Natural killer cell treated with Interleukin-12 subunit alpha and Interleukin-12 subunit beta and Interleukin-15 and Interleukin-18, amount 100 ng/mL, for 72 hours (primary cell): ENCODE measurements at regions not wholly inside any gene's neighbourhood (a gene's known extent, or its start where the extent isn't known, plus 50 kb on each side); places are given as distances from the start of the nearest gene placed in this dataset.
A peak's percentile ranks its signal among the peaks of the same experiment; 100 is the strongest.
"Not testable (repeated sequence)": the region's sequence is repeated elsewhere in the genome, so short reads cannot be mapped to it uniquely, and the experiment has no call there.

Source experiments
- ATAC-seq, 2 donors: fragments of 150-1000 bp; cut with Tn5 transposase in 1 of 2; sonication (Bioruptor Pico), chemical (Tn5 transposase) in 1 of 2; 2 replicates each; pipeline ENCODE4 v1.10.0; 2021
- DNase-seq: peaks from one replicate; pipeline ENCODE4 v3.0.0; 2022; ENCODE audit warnings: low spot score
- H3K27ac Mint-ChIP-seq, 2 donors: 1 replicate in 1 of 2; 2 replicates in 1 of 2; pipeline ENCODE4 v1.8.0; 2022; ENCODE audit warnings: mixed read lengths in 2 of 2, mild to moderate bottlenecking in 1 of 2, moderate library complexity in 1 of 2
- H3K27me3 Mint-ChIP-seq, 2 donors: 1 replicate in 1 of 2; 2 replicates in 1 of 2; pipeline ENCODE4 v1.8.0; 2022; ENCODE audit warnings: mixed read lengths in 2 of 2
- H3K36me3 Mint-ChIP-seq: one replicate; pipeline ENCODE4 v1.8.0; 2022; ENCODE audit warnings: mixed read lengths
- H3K4me1 Mint-ChIP-seq, 2 donors: 1 replicate in 1 of 2; 2 replicates in 1 of 2; pipeline ENCODE4 v1.8.0; 2022; ENCODE audit warnings: low read depth in 2 of 2, mixed read lengths in 2 of 2, mild to moderate bottlenecking in 1 of 2
- H3K4me3 Mint-ChIP-seq: one replicate; pipeline ENCODE4 v1.8.0; 2022; ENCODE audit warnings: mixed read lengths
- H3K9me3 Mint-ChIP-seq: 2 replicates; pipeline ENCODE4 v1.8.0; 2022; ENCODE audit warnings: mixed read lengths

DNA sequence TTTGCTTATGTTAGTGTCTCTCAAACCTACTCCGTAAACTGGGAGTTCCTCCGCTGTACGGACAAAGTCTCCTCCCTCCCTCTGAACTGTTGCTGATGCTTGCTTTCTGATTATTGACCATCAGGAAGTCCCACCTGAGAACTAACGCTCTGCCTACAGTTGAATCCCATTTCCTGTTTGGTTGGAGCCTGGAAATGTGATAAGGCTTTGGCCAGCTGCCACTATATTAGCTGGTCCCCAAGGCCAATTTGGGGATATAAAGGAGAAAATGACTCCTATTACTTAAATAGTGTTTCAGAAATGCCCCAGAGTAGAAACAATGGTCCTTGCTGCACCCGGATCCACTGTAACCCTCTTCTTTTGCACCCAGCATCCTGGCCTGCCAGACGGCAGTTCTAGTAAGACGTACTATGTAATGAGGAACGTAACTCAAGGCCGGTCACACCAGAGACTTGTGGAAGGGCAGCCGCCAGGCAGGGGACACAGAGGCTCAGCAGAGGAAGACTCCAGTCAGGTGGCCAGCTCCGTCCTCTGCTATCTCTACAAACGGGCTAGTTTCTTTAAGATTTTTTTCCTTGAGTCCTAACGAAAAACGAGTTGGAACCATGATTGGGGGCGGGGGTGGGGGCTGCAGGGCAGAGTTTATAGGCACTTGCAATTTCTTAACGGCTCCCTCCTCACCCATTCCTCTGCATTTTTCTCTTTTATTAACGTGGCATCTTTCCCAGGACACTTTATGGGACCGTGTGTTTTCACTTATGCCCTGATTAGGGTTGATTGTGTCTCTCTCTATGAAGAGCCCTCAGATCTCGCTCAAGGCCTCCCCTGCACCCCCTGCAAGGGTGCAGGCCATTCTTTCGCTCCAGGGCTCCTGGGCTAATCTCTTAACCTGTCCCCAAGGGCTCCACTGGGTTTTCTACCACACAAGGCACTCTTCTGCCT, 72.8 kb upstream of the CDON start:
- H3K4me1 Mint-ChIP-seq = no peaks in the 10 kb centered on the region
- no peaks in the 10 kb centered on the region for H3K9me3 Mint-ChIP-seq
- ATAC-seq (no peak), DNase-seq (peak; percentile 53)
- H3K4me3 Mint-ChIP-seq = no peak overlapping the region
- H3K27me3 Mint-ChIP-seq = peaks cover 5 to 26% of the 10 kb centered on the region in 2 donors
- no peak overlapping the region for H3K27ac Mint-ChIP-seq
- H3K36me3 Mint-ChIP-seq = no peaks in the 10 kb centered on the region

DNA sequence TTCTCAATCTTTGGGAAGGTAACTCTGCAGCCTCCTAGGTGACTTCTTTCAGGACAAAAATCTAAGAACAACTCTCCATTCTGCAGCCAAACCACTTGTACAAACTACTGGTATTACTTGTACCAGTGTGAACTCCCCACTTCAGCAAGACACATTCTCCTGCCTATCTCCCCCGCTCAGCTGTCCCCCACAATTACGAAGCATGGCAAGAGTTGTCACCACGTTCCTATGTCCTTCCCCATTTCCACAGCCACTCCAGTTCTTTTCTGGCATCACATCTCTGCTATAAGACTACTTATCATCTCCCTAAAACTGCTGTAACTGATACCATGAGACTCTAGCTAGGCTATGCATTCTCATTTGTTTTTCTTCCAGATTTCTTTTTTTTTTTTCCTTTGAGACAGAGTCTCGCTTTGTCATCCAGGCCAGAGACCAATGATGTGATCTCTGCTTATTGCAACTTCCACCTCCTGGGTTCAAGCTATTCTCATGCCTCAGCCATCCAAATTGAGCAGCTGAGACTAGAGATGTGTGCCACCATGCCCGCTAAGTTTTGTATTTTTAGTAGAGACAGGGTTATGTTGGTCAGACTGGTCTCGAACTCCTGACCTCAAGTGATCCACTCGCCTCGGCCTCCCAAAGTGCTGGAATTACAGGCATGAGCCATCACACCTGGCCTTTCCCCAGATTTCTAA, 71.9 kb upstream of the CDON start:
- DNase-seq (peak; percentile 51), ATAC-seq (no peak)
- Mint-ChIP-seq H3K9me3 (no peaks in the 10 kb centered on the region), H3K4me1 (no peaks in the 10 kb centered on the region), H3K36me3 (no peaks in the 10 kb centered on the region), H3K27ac (no peak overlapping the region), H3K4me3 (no peak overlapping the region), H3K27me3 (peaks cover 0 to 21% of the 10 kb centered on the region in 2 donors)

DNA sequence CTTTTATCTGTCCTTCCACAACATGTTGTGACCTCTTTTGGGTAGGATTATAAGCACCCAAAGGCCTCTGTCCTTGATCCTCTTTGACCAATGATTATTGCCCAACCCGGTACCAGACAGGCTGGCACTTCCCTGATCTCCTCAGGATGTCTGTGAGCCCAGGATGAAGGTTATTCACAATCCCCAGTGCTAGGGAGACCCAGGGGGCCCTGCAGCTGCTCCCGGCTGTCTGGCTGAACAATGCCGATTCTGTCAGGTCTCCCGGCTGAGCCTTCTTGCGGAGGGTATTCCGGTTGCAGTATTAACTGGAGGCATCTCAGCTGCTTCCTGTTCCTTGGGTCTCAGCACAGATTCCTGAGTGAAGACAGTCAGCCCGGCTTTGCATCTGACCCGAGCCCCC, 71.2 kb upstream of the CDON start:
- H3K27me3 Mint-ChIP-seq = peaks cover 0 to 18% of the 10 kb centered on the region in 2 donors
- H3K4me1 Mint-ChIP-seq = no peaks in the 10 kb centered on the region
- no peak overlapping the region for H3K27ac Mint-ChIP-seq
- no peaks in the 10 kb centered on the region for H3K9me3 Mint-ChIP-seq
- DNase-seq = peak; percentile 47
- H3K36me3 Mint-ChIP-seq = no peaks in the 10 kb centered on the region
- no peak overlapping the region for H3K4me3 Mint-ChIP-seq
- no peak for ATAC-seq

DNA sequence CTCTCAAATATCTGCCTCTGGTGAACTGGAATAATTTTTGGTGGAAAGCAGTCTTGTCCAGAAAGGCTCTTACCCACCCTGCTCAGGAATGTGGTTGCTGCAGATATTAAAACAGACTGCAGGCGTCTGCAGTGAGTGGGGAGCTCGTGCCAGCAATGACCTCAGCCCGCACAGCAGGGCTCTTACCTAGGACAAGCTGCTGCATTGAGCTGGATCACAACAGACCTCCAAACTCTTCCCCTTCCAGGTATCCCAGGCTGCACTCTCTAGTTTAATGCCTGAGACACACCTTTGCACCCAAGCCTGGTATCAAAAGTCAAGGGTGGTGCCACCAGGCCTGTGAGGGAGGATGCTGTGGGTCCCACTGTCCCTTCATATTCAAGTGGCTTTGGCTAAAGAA, 69.7 kb upstream of the CDON start:
- Mint-ChIP-seq H3K36me3 (no peaks in the 10 kb centered on the region), H3K4me1 (no peaks in the 10 kb centered on the region), H3K9me3 (no peaks in the 10 kb centered on the region), H3K4me3 (no peak overlapping the region), H3K27ac (no peak overlapping the region), H3K27me3 (peaks cover 0 to 21% of the 10 kb centered on the region in 2 donors)
- ATAC-seq = no peak
- peak; percentile 13 for DNase-seq

DNA sequence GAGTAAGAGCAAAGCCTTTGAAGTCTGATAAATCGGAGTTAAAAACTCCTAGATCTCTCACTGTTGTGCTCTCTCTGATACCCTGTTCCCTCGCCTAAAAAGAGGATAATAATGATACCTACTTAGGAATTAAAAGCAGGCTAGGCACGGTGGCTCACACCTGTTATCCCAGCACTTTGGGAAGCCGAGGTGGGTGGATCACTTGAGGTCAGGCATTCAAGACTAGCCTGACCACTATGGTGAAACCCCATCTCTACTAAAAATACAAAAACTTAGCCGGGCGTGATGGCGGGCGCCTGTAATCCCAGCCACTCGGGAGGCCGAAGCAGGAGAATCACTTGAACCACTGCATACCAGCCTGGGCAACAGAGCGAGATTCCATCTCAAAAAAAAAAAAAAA, 68.1 kb upstream of the CDON start:
- H3K4me1 Mint-ChIP-seq, DNase-seq, H3K4me3 Mint-ChIP-seq, H3K36me3 Mint-ChIP-seq, H3K9me3 Mint-ChIP-seq, H3K27ac Mint-ChIP-seq, ATAC-seq: not testable (repeated sequence)
- H3K27me3 Mint-ChIP-seq = peaks cover 0 to 19% of the 10 kb centered on the region in 2 donors

DNA sequence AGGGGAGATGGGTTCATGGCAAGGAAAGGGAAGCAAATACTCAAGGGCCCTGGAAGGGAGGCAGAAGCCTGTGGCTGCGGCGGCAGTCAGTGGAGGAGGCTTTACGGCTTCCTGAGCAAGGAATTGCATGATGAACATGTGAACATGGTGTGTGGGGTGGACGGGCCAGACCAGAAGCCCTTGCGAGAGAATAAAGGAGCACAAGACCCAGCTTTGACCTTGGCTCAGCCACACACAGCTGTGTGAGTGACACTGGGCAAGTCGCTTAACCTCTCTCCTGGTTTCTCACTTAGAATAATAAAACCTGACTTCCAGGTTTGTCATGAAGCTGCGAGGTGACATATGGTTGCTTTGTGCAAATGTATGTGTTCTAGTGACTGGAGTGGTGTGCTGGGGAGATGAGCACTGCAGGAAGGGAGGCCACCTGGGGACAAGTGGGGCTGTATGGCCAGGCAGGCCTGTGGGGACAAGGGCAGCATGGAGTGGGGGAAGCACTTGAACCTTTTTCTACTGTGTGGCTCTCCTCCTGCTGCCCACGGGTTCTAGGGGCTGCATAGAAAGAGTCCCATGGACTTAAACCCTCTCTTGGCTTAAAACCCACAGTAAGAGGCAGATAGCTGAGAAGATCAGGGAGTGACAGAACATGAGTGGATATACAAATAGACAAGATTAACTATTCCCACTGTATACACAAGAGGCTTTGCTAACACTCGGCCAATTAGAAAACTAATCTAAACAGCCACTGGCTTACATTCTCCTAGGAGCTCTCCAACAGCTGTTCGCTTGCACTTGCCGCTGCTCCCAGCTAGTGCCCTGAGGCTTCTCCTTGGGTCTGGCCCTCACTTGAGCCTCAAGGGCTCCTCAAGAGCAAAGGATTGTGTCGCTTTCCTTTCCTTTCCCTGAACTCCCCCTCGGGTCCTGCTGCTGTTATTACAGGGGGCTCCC, 67.3 kb upstream of the CDON start:
- H3K36me3 Mint-ChIP-seq = no peaks in the 10 kb centered on the region
- no peaks in the 10 kb centered on the region for H3K4me1 Mint-ChIP-seq
- no peak overlapping the region for H3K4me3 Mint-ChIP-seq
- DNase-seq = peak; percentile 31
- peaks cover 0 to 14% of the 10 kb centered on the region in 2 donors for H3K27me3 Mint-ChIP-seq
- no peaks in the 10 kb centered on the region for H3K9me3 Mint-ChIP-seq
- no peak for ATAC-seq
- H3K27ac Mint-ChIP-seq = no peak overlapping the region

DNA sequence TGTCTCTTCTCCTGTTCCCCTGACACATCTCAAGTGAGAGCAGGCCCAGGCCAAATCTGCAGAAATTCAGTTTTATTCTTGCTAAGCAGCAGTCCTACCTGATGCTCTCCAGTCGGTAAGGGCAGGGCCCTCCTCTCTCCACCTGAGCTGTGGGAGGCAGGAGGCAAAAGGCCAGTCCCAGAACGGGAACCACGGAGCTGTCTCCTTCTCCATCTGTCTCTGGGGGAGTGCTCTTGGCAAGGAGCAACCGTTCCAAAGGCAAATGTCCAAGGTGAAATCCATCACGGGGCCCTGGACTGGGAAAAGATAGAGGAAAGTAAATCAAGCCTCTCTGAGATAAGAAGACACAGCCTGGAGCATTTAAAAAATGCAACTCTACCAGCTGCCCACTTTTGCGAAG, 65.2 kb upstream of the CDON start:
- no peak for ATAC-seq
- no peaks in the 10 kb centered on the region for H3K4me1 Mint-ChIP-seq
- no peak overlapping the region for H3K4me3 Mint-ChIP-seq
- DNase-seq = peak; percentile 25
- H3K36me3 Mint-ChIP-seq = no peaks in the 10 kb centered on the region
- peaks cover 0 to 9% of the 10 kb centered on the region in 2 donors for H3K27me3 Mint-ChIP-seq
- no peak overlapping the region for H3K27ac Mint-ChIP-seq
- no peaks in the 10 kb centered on the region for H3K9me3 Mint-ChIP-seq

DNA sequence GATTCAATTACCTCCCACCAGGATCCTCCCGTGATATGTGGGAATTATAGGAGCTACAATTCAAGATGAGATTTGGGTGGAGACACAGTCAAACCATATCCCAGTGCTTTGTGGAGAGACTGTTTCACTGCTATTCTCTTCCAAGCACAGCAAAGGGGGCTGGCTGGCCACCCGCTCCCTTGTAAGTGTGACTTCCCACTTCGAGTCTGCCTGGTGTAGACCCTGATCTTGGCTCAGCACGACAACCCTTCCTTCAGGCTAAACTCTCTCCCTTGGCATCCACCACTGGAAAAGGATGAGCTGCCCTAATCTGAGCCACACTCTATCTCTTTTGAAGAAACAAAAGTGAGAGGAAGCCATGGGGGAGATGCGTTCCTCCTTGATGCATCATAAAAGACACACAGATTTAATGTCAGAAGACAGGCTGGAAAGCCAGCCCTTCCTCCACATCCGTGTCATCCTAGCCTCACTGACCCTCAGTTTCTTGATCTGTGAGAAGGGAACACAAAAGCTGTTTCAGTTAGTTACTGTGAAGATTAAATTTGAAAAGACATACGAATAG, 64.7 kb upstream of the CDON start:
- ATAC-seq (no peak), DNase-seq (peak; percentile 5)
- no peaks in the 10 kb centered on the region for H3K4me1 Mint-ChIP-seq
- peaks cover under 1 to 7% of the 10 kb centered on the region in 2 donors for H3K27me3 Mint-ChIP-seq
- no peaks in the 10 kb centered on the region for H3K36me3 Mint-ChIP-seq
- no peaks in the 10 kb centered on the region for H3K9me3 Mint-ChIP-seq
- no peak overlapping the region for H3K27ac Mint-ChIP-seq
- H3K4me3 Mint-ChIP-seq = no peak overlapping the region

DNA sequence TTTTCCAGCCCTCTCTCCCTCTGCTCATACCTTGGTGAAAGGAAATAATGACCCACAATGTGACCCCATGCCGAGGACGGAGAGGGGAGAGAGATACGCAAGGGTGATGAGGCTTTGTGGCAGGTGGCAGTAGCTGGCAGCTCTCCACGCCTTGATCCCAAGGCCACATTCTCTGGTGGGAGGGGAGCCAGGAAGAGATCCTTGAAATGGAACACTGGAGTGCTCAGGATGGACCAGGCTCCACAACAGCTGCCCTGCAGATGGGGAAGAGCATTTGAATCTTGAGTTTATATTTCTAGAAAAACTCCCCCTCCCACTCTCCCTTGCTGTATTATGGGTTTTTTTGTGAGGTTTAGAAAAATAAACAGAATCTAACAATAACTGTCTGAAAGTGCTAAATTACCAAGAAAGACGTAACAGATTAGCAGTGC, 61.6 kb upstream of the CDON start:
- Mint-ChIP-seq H3K36me3 (no peaks in the 10 kb centered on the region), H3K4me3 (no peak overlapping the region), H3K27me3 (peaks cover 5 to 7% of the 10 kb centered on the region in 2 donors), H3K4me1 (no peaks in the 10 kb centered on the region), H3K9me3 (no peaks in the 10 kb centered on the region), H3K27ac (no peak overlapping the region)
- DNase-seq = no peak
- ATAC-seq = no peak

DNA sequence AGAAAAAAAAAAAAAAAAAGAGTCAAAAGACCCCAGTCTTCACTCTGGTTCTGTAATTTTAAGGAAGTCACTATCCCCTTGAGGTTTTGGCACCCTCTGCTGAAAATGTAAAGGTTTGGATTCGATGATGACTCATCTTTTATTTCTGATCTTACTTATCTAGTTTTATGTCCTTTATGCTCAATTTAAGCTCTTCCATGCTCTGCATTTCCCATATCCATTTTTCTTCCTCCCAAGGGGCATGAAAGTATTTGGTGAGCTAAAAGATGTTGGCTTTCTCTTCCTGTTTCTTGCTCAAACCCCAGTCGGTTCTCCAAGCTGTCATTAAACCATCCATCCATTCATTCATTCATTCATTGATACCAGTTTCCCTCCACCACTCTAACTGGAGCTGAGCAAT, 61.0 kb upstream of the CDON start:
- Mint-ChIP-seq H3K27ac (no peak overlapping the region), H3K36me3 (no peaks in the 10 kb centered on the region), H3K4me1 (no peaks in the 10 kb centered on the region), H3K9me3 (no peaks in the 10 kb centered on the region), H3K27me3 (peaks cover 5 to 7% of the 10 kb centered on the region in 2 donors), H3K4me3 (no peak overlapping the region)
- ATAC-seq (no peak), DNase-seq (no peak)

DNA sequence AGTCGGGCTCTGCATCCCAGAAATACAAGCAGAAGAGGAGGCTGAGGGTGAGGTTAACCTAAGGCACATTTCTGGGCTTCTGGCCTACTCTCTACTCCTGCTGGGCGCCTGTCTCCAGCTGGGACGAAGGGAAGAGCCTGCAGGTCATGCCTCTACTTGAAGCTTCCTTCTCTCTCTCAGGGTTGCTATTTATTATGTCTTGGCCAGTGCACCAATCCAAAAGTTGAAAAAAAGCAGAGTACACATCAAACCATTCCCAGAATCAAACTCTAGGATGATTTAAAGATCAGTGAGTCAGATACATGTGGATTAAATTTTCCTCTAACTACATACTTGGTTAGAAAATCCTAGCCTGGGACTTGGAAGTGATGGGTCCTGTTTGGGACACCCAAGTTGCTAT, 60.2 kb upstream of the CDON start:
- H3K9me3 Mint-ChIP-seq = no peaks in the 10 kb centered on the region
- ATAC-seq (no peak), DNase-seq (no peak)
- H3K27ac Mint-ChIP-seq = no peak overlapping the region
- H3K36me3 Mint-ChIP-seq = no peaks in the 10 kb centered on the region
- no peak overlapping the region for H3K4me3 Mint-ChIP-seq
- H3K4me1 Mint-ChIP-seq = no peaks in the 10 kb centered on the region
- H3K27me3 Mint-ChIP-seq = peaks cover 5 to 7% of the 10 kb centered on the region in 2 donors

DNA sequence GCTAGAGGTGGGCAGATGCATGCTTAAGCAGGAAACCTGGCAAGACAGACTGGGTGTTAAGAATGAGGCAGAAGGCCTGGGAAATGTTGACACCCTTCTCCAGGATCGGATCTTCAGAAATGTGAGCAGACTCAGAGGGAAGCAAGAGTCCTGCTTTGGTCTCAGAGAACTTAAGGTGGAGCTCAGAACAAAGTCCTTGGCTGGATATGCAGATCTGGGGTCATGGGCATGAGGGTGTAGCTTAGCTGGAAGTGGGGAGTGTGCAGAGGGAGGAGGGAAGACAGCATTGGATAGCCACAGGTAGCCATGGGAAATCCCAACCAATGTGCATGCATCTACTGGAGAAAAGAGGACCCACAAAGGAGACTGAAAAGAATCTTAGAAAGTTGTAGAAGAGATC, 58.6 kb upstream of the CDON start:
- no peak for DNase-seq
- H3K4me1 Mint-ChIP-seq = no peaks in the 10 kb centered on the region
- ATAC-seq = no peak
- no peak overlapping the region for H3K4me3 Mint-ChIP-seq
- H3K27me3 Mint-ChIP-seq = peaks cover 4 to 5% of the 10 kb centered on the region in 2 donors
- H3K9me3 Mint-ChIP-seq = no peaks in the 10 kb centered on the region
- no peak overlapping the region for H3K27ac Mint-ChIP-seq
- H3K36me3 Mint-ChIP-seq = no peaks in the 10 kb centered on the region

DNA sequence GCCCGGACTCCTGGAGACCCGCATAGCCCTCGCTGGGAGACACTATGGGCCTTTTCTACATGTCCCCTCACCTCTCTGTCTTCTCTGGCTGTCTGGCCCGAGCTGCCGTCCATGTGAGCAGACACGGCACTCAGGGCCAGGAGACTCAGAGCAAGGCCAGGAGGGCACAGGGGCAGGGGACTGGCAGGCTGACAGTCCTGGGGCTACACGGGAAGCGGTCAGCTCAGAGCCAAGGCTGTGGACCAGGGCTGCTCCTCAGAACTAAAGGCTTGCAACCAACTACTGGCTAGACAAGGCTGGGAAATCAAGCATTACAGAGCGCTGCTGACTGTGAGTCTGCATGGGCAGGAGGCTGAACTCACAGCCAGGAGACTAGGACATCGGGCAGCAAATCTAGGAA, 56.1 kb upstream of the CDON start:
- peak in 1 of 2 donors; percentile 56 for ATAC-seq
- Mint-ChIP-seq H3K9me3 (no peaks in the 10 kb centered on the region), H3K36me3 (no peaks in the 10 kb centered on the region)

More for the DNA sequence above, 56.1 kb upstream of the CDON start:
- H3K4me3 Mint-ChIP-seq = no peak overlapping the region
- H3K4me1 Mint-ChIP-seq = no peaks in the 10 kb centered on the region
- no peak overlapping the region for H3K27ac Mint-ChIP-seq
- peaks cover 2 to 5% of the 10 kb centered on the region in 2 donors for H3K27me3 Mint-ChIP-seq
- no peak for DNase-seq
